Upper lobe of right lung (tissue), 1 donor: ENCODE measurements at regions not wholly inside any gene's neighbourhood (a gene's known extent, or its start where the extent isn't known, plus 50 kb on each side); places are given as distances from the start of the nearest gene placed in this dataset.
A peak's percentile ranks its signal among the peaks of the same experiment; 100 is the strongest.

ENCODE experiments used
- ATAC-seq: fragments of 200-7000 bp; cut with Tn5 transposase; one replicate; pipeline ENCODE4 v1.9.1; 2020; ENCODE audit warnings: mild to moderate bottlenecking, moderate library complexity
- DNase-seq: peaks from one replicate; pipeline ENCODE4 v3.0.0-alpha.2; 2020
- H3K27ac ChIP-seq: fragments of 200-600 bp; one replicate; pipeline ENCODE4 v1.8.0; 2022
- H3K27me3 ChIP-seq: fragments of 200-600 bp; one replicate; pipeline ENCODE4 v1.8.0; 2022; ENCODE audit warnings: mild to moderate bottlenecking
- H3K36me3 ChIP-seq: fragments of 200-600 bp; one replicate; pipeline ENCODE4 v1.8.0; 2022
- H3K4me1 ChIP-seq: fragments of 200-600 bp; one replicate; pipeline ENCODE4 v1.8.0; 2022
- H3K4me3 ChIP-seq: fragments of 200-600 bp; one replicate; pipeline ENCODE4 v1.8.0; 2022; ENCODE audit warnings: mild to moderate bottlenecking
- H3K9me3 ChIP-seq: fragments of 200-600 bp; one replicate; pipeline ENCODE4 v1.8.0; 2022
- CTCF ChIP-seq: fragments of 200-600 bp; IDR thresholded peaks from one replicate; pipeline ENCODE4 v1.8.0; 2022; ENCODE audit warnings: antibody characterized with exemption
- intact Hi-C: fragments of 100-400 bp; cut with DNase I; formaldehyde crosslinking; loops from one replicate; pipeline ENCODE4 v1.11.0; 2022
- donor health status: DM: no; HTN: yes; CAD: no; lungs with severe emphysema.

- Histone ChIP-seq H3K27me3 (peaks cover under 1% of the 10 kb centered on the region), H3K9me3 (no peaks in the 10 kb centered on the region), H3K36me3 (no peaks in the 10 kb centered on the region), H3K4me1 (no peaks in the 10 kb centered on the region), H3K27ac (no peak overlapping the region), H3K4me3 (no peak overlapping the region)
- no peak for TF ChIP-seq CTCF
- intact Hi-C loops = no loop called here
- peak; percentile 40 for DNase-seq
- ATAC-seq = no peak
These were observed 1315.2 kb downstream of the TBC1D22A start for GRCh38 chr22:48077699-48078098.

- peak; percentile 20 for DNase-seq
- no peak for ATAC-seq
- no peak overlapping the region for H3K4me3 ChIP-seq
- intact Hi-C loops = no loop called here
- no peaks in the 10 kb centered on the region for H3K9me3 ChIP-seq
- H3K27ac ChIP-seq = no peak overlapping the region
- no peaks in the 10 kb centered on the region for H3K27me3 ChIP-seq
- no peaks in the 10 kb centered on the region for H3K36me3 ChIP-seq
- no peak for TF ChIP-seq CTCF
- H3K4me1 ChIP-seq = no peaks in the 10 kb centered on the region
These were observed 1313.6 kb downstream of the TBC1D22A start for GRCh38 chr22:48076008-48076407.

GRCh38 chr22:48075604-48076003, 1313.2 kb downstream of the TBC1D22A start:
- H3K36me3 ChIP-seq = no peaks in the 10 kb centered on the region
- H3K27ac ChIP-seq = no peak overlapping the region
- intact Hi-C loops = no loop called here
- no peak for ATAC-seq
- no peaks in the 10 kb centered on the region for H3K4me1 ChIP-seq
- no peak for TF ChIP-seq CTCF
- DNase-seq = no peak
- no peak overlapping the region for H3K4me3 ChIP-seq
- H3K9me3 ChIP-seq = no peaks in the 10 kb centered on the region
- no peaks in the 10 kb centered on the region for H3K27me3 ChIP-seq

- Histone ChIP-seq H3K36me3 (no peaks in the 10 kb centered on the region), H3K4me1 (no peaks in the 10 kb centered on the region), H3K27me3 (no peaks in the 10 kb centered on the region), H3K4me3 (no peak overlapping the region), H3K27ac (no peak overlapping the region), H3K9me3 (no peaks in the 10 kb centered on the region)
- ATAC-seq = no peak
- intact Hi-C loops = no loop called here
- TF ChIP-seq CTCF = no peak
- no peak for DNase-seq
These were observed 1310.3 kb downstream of the TBC1D22A start for GRCh38 chr22:48072777-48073176.

GRCh38 chr22:48071828-48072227, 1309.4 kb downstream of the TBC1D22A start:
- Histone ChIP-seq H3K4me1 (no peaks in the 10 kb centered on the region), H3K4me3 (no peak overlapping the region), H3K27me3 (no peaks in the 10 kb centered on the region), H3K9me3 (no peaks in the 10 kb centered on the region), H3K27ac (no peak overlapping the region), H3K36me3 (no peaks in the 10 kb centered on the region)
- DNase-seq (no peak), ATAC-seq (no peak)
- intact Hi-C loops = no loop called here
- no peak for TF ChIP-seq CTCF

GRCh38 chr22:48071305-48071704, 1308.9 kb downstream of the TBC1D22A start:
- Histone ChIP-seq H3K4me3 (no peak overlapping the region), H3K27ac (no peak overlapping the region), H3K4me1 (no peaks in the 10 kb centered on the region), H3K36me3 (no peaks in the 10 kb centered on the region), H3K27me3 (no peaks in the 10 kb centered on the region), H3K9me3 (no peaks in the 10 kb centered on the region)
- TF ChIP-seq CTCF = no peak
- no peak for DNase-seq
- intact Hi-C loops = no loop called here
- ATAC-seq = no peak
